ENCODE measurements at regions not wholly inside any gene's neighbourhood (a gene's known extent, or its start where the extent isn't known, plus 50 kb on each side); places are given as distances from the start of the nearest gene placed in this dataset.

DNA sequence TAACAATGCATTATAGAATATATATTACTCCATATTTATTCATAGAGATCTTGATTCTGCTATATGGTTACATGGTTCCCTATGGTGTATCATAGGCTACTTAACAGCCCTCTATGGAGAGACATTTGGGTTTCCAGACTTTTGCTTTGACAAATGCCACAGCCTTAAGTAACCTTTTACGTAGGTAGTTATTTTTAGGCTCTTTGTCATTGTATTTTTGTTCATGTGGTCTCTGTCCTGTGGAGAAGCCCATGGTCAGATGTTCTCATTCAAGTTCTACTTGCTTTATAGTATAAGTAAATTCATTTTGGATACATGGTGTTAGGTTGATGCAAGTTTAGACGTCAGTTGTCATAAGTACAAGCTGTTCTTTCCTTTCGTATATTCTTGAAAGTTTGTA is 275.2 kb upstream of the THSD7B start (continued):
- TF ChIP-seq SMAD5 (IDR thresholded peaks at IDR 0.05; ENCODE audit: low read depth): no peak
- TF ChIP-seq, protein P1, sequence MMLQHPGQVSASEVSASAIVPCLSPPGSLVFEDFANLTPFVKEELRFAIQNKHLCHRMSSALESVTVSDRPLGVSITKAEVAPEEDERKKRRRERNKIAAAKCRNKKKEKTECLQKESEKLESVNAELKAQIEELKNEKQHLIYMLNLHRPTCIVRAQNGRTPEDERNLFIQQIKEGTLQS (IDR thresholded peaks at IDR 0.05; ENCODE audit: borderline replicate concordance, extremely low read depth, low read depth, low read length): no peak
- TF ChIP-seq USF2 (IDR thresholded peaks at IDR 0.05; ENCODE audit: borderline replicate concordance, low read depth, low read length): no peak
- TF ChIP-seq HDAC6 (IDR thresholded peaks at IDR 0.05; ENCODE audit: unreplicated experiment): no peak

DNA sequence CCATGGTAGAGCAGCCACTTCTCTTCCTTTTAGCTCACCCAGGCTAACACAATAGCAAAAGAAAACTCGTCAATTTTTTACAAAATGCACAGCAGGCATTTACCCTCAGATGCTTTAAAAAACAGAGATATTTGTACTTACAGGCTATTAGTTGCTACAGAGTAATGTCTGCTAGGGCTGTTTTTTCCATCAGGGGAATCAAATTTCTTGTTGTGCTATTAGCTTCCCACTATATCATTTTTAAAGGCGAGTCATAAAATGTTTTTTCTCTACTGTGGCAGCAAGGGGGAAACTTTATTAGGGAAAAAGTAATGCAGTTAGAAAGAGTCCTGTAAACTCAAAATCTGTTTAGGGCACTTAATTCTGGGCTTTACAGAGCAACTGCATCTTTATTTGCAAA is 277.9 kb upstream of the THSD7B start:
- POLR2A ChIA-PET: no interaction called here
- FAIRE-seq (no peak), ATAC-seq (no peak), DNase-seq (ENCODE audit: low read depth, low spot score) (no peak)
- intact Hi-C loops (cut with micrococcal nuclease; ENCODE audit: unreplicated experiment) (no loop called here), in situ Hi-C loops (cut with MboI) (no loop called here)
- no TSS peak for BruUV-seq (replicated peaks)
- no peak overlapping the region for H3K9ac ChIP-seq (ENCODE audit: control insufficient read depth, insufficient read depth, low read length)
- CTCF ChIA-PET: no interaction called here
- no peak overlapping the region for H3K4me3 ChIP-seq
- RAD21 ChIA-PET (ENCODE audit: unreplicated experiment): no interaction called here
- no peaks in the 10 kb centered on the region for H3K4me1 ChIP-seq (ENCODE audit: control insufficient read depth, insufficient read depth, low read length)
- SMC1A ChIA-PET (ENCODE audit: uncharacterized antibody, unreplicated experiment): interaction anchor here (0.7 to 0.9 kb wide), 2 partner anchors 16 to 913 kb away, joined by 3 to 4 read pairs; no protein-coding TSS in a partner anchor
- H3K27ac ChIP-seq (ENCODE audit: control insufficient read depth, insufficient read depth): no peak overlapping the region
- no peaks in the 10 kb centered on the region for H3K27me3 ChIP-seq (replicated peaks in 1 of 2; ENCODE audit: control insufficient read depth in 2 of 2, insufficient read depth in 2 of 2, low read length in 1 of 2)
- no peaks in the 10 kb centered on the region; the same call in 2 of the 3 replicates for H3K9me3 ChIP-seq (replicated peaks; ENCODE audit: control insufficient read depth, insufficient read depth, low read length)
- H2AFZ ChIP-seq (ENCODE audit: control insufficient read depth, low read depth, low read length): no peak overlapping the region
- H3K79me2 ChIP-seq (ENCODE audit: control insufficient read depth, insufficient read depth, low read length): no peaks in the 10 kb centered on the region
- TF ChIP-seq IRF5 (IDR thresholded peaks at IDR 0.05; ENCODE audit: borderline replicate concordance): no peak
- TF ChIP-seq, protein P2, sequence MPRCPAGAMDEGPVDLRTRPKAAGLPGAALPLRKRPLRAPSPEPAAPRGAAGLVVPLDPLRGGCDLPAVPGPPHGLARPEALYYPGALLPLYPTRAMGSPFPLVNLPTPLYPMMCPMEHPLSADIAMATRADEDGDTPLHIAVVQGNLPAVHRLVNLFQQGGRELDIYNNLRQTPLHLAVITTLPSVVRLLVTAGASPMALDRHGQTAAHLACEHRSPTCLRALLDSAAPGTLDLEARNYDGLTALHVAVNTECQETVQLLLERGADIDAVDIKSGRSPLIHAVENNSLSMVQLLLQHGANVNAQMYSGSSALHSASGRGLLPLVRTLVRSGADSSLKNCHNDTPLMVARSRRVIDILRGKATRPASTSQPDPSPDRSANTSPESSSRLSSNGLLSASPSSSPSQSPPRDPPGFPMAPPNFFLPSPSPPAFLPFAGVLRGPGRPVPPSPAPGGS (IDR thresholded peaks at IDR 0.05; ENCODE audit: borderline replicate concordance, insufficient read depth, low read depth, low read length, poor library complexity, severe bottlenecking): no peak
- H3K4me2 ChIP-seq (ENCODE audit: control insufficient read depth, insufficient read depth): no peak overlapping the region
- H3K36me3 ChIP-seq (ENCODE audit: control insufficient read depth in 2 of 2, insufficient read depth in 2 of 2, low read length in 1 of 2): no peaks in the 10 kb centered on the region
- WGBS (ENCODE audit: insufficient coverage, insufficient replicate concordance, low lambda C conversion rate, missing lambda C conversion rate): 38% methylated on average over 2 of the region's 2 CpGs
- H4K20me1 ChIP-seq (ENCODE audit: control insufficient read depth, insufficient read depth): no peaks in the 10 kb centered on the region

Measured in GM12878 (cell line).